Adrenal gland (tissue), 5 donors: ENCODE measurements at regions not wholly inside any gene's neighbourhood (a gene's known extent, or its start where the extent isn't known, plus 50 kb on each side); places are given as distances from the start of the nearest gene placed in this dataset.

Source experiments
- POLR2A ChIP-seq, 2 donors: fragments of 450-650 bp; IDR thresholded peaks; one replicate each; pipeline ENCODE4 v1.6.1; 2017; ENCODE audit warnings: antibody characterized with exemption in 2 of 2, mild to moderate bottlenecking in 2 of 2, moderate library complexity in 1 of 2
- TF ChIP-seq, protein P1 (sequence below), 6 experiments: fragments of 450-650 bp in 4 of 6; fragments of 200-600 bp in 2 of 6; sonication (generic) in 1 of 6; IDR thresholded peaks; 1 replicate in 5 of 6; 2 replicates in 1 of 6; pipeline versions ENCODE4 v1.5.1 to v1.8.0; 2016 to 2021; ENCODE audit warnings: antibody characterized with exemption in 6 of 6, mild to moderate bottlenecking in 2 of 6, moderate library complexity in 1 of 6
- donor health status: DM: no; HTN: no; CAD: no.

DNA sequence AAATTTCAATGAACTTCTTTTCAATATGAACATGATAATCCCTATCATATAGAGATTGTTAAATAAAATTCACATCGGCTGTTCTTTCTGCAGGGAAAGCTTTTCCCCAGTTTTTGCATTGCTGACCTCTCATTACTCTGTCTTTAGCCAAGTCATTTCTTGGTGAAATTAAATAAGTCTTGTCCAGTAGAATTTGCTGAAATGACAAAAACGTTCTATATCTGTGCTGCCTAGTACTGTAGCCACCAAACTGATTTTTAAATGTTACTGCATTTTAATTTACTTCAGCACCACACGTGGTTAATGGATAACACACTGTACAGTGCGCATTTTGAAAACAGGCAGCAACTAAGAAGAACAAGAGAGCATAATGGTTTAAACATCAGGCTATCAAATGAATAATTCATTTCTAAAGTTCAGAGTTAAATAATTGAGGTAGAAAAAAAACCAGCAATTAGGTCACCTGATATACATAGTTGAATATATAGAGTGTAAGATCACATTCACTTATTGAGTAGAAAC is 178.9 kb downstream of the LIG4 start:
- TF ChIP-seq, protein P1, sequence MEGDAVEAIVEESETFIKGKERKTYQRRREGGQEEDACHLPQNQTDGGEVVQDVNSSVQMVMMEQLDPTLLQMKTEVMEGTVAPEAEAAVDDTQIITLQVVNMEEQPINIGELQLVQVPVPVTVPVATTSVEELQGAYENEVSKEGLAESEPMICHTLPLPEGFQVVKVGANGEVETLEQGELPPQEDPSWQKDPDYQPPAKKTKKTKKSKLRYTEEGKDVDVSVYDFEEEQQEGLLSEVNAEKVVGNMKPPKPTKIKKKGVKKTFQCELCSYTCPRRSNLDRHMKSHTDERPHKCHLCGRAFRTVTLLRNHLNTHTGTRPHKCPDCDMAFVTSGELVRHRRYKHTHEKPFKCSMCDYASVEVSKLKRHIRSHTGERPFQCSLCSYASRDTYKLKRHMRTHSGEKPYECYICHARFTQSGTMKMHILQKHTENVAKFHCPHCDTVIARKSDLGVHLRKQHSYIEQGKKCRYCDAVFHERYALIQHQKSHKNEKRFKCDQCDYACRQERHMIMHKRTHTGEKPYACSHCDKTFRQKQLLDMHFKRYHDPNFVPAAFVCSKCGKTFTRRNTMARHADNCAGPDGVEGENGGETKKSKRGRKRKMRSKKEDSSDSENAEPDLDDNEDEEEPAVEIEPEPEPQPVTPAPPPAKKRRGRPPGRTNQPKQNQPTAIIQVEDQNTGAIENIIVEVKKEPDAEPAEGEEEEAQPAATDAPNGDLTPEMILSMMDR (IDR thresholded peaks at IDR 0.05) = no peak
- TF ChIP-seq POLR2A (IDR thresholded peaks at IDR 0.05) = no peak
